SH-SY5Y (cell line): ENCODE measurements at regions not wholly inside any gene's neighbourhood (a gene's known extent, or its start where the extent isn't known, plus 50 kb on each side); places are given as distances from the start of the nearest gene placed in this dataset.

Experiments used
- GATA2 ChIP-seq: IDR thresholded peaks from 2 replicates; pipeline ENCODE4 v1.6.1; 2011; ENCODE audit warnings: mild to moderate bottlenecking, low read depth, low read length
- GATA3 ChIP-seq: IDR thresholded peaks from 2 replicates; pipeline ENCODE4 v1.6.1; 2011; ENCODE audit warnings: low read depth, mild to moderate bottlenecking, low read length, moderate library complexity

DNA sequence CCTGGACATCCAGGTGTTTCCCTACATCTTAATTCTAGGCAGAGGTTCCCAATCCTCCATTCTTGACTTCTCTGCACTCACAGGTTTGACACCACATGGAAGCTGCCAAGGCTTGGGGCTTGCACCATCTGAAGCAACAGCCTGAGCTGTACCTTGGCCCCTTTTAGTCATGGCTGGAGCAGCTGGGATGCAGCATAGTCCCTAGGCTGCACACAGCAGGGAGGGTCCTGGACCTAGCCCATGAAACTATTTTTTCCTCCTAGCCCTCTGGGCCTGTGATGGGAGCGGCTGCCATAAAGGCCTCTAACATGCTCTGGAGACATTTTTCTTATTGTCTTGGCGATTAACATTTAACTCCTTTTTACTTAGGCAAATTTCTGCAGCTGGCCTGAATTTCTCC is 417.2 kb upstream of the FLRT2 start:
- TF ChIP-seq GATA2: no peak
- no peak for TF ChIP-seq GATA3
